SW480 (cell line): ENCODE measurements at regions not wholly inside any gene's neighbourhood (a gene's known extent, or its start where the extent isn't known, plus 50 kb on each side); places are given as distances from the start of the nearest gene placed in this dataset.
"Not testable (repeated sequence)": the region's sequence is repeated elsewhere in the genome, so short reads cannot be mapped to it uniquely, and the experiment has no call there.

ENCODE experiments used
- DNase-seq: peaks from one replicate; pipeline ENCODE4 v3.0.0-alpha.2; 2016; ENCODE audit warnings: low spot score

- no peak for DNase-seq
Measured at GRCh38 chr3:56955492-56956111, 104.9 kb upstream of the SPATA12 start.

GRCh38 chr3:56954125-56954524, 106.3 kb upstream of the SPATA12 start:
- no peak for DNase-seq

GRCh38 chr3:56952846-56953245, 107.6 kb upstream of the SPATA12 start:
- no peak for DNase-seq

- DNase-seq: no peak
Measured at GRCh38 chr3:56952061-56952460, 108.4 kb upstream of the SPATA12 start.

- no peak for DNase-seq
Measured at GRCh38 chr3:56951366-56951765, 109.1 kb upstream of the SPATA12 start.

- not testable (repeated sequence) for DNase-seq
Measured at GRCh38 chr3:56945378-56945777, 115.1 kb upstream of the SPATA12 start.

- peak; percentile 17 for DNase-seq
Measured at GRCh38 chr3:56942523-56942922, 117.9 kb upstream of the SPATA12 start.

- DNase-seq: no peak
Measured at GRCh38 chr3:56940976-56941375, 119.5 kb upstream of the SPATA12 start.

- DNase-seq: no peak
Measured at GRCh38 chr3:56940321-56940720, 120.1 kb upstream of the SPATA12 start.

GRCh38 chr3:56939834-56940233, 120.6 kb upstream of the SPATA12 start:
- DNase-seq: no peak

GRCh38 chr3:56938530-56938929, 121.9 kb upstream of the SPATA12 start:
- no peak for DNase-seq

- no peak for DNase-seq
Measured at GRCh38 chr3:56937580-56937979, 122.9 kb upstream of the SPATA12 start.

- no peak for DNase-seq
Measured at GRCh38 chr3:56935811-56936210, 124.7 kb upstream of the SPATA12 start.

GRCh38 chr3:56934481-56934880, 126.0 kb upstream of the SPATA12 start:
- DNase-seq: not testable (repeated sequence)

GRCh38 chr3:56933803-56934202, 126.7 kb upstream of the SPATA12 start:
- no peak for DNase-seq

GRCh38 chr3:56932866-56933265, 127.6 kb upstream of the SPATA12 start:
- no peak for DNase-seq

- DNase-seq: no peak
Measured at GRCh38 chr3:56931836-56932235, 128.6 kb upstream of the SPATA12 start.

GRCh38 chr3:56930706-56931105, 129.0 kb upstream of the ARHGEF3 start:
- no peak for DNase-seq

- DNase-seq: no peak
Measured at GRCh38 chr3:56929809-56930615, 128.3 kb upstream of the ARHGEF3 start.

- peak; percentile 43 for DNase-seq
Measured at GRCh38 chr3:56928379-56929068, 126.8 kb upstream of the ARHGEF3 start.

GRCh38 chr3:56927855-56928254, 126.1 kb upstream of the ARHGEF3 start:
- no peak for DNase-seq

- no peak for DNase-seq
Measured at GRCh38 chr3:56926947-56927282, 125.2 kb upstream of the ARHGEF3 start.

GRCh38 chr3:56926243-56926946, 124.6 kb upstream of the ARHGEF3 start:
- DNase-seq: peak; percentile 15
